HG02610 (cell line): ENCODE measurements at regions not wholly inside any gene's neighbourhood (a gene's known extent, or its start where the extent isn't known, plus 50 kb on each side); places are given as distances from the start of the nearest gene placed in this dataset.

Source experiments
- ATAC-seq: cut with Tn5 transposase; IDR thresholded peaks from one replicate; pipeline ENCODE4 v1.9.1; 2021; ENCODE audit warnings: mild to moderate bottlenecking, moderate library complexity; ENCODE audit not compliant: unreplicated experiment

- no peak for ATAC-seq
Observed at GRCh38 chrX:40325161-40325560, 227.4 kb upstream of the BCOR start.

GRCh38 chrX:40323977-40324376 is 226.2 kb upstream of the BCOR start:
- ATAC-seq, result no peak

DNA sequence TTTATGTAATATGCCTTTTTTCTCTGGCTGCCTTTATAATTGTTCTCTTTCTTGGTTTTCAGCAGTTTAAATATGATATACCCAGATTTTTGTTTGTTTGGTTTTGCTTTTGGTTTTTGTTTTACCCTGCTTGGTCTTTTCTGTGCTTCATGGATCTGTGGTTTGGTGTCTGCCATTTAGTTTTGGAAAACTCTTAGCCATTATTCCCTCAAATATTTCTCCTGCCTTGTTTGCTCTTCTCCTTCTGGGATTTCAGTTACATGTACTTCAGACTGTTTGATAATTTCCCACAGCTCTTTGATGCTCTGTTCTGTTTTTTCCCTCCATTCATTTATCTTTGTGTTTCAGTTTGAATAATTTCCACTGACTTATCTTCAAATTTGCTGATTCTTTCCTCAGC is 223.1 kb upstream of the BCOR start:
- no peak for ATAC-seq

GRCh38 chrX:40318801-40319200 is 221.0 kb upstream of the BCOR start:
- no peak for ATAC-seq

DNA sequence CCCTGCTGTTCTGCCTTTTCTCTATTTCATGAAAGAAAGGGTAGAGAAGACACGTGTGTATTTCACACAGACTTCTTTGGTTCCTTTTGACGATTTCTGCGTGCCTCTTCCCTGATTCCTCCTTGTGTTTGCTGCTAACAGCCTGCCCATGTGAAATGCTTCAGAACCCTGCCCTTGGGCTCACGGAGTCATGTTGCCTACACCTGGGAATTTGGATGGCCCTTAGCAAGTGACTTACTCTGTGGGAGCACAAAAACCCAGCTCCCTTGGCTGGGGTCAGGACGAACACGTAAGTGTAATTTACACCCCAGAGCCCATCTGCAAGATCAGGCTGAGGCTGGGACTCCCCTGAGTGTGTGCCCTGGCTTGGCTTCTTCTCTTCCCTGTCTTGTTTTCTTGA is 220.3 kb upstream of the BCOR start:
- ATAC-seq, result no peak

DNA sequence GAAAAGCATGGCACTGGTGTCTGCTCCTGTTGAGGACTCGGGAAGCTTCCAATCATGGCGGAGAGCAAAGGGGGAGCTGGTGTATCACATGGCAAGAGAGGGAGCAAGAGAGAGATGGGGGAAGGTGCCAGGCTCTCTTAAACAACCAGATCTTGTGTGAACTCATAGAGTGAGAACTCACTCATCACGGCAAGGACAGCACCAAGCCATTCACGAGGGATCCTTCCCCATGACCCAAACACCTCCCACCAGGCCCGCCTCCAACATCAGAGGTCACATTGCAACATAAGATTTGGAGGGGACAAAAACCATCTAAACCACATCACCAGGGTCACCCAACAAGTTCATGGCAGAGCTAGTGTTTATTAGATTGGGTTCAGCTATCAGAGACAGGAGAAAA is 218.7 kb upstream of the BCOR start:
- no peak for ATAC-seq

DNA sequence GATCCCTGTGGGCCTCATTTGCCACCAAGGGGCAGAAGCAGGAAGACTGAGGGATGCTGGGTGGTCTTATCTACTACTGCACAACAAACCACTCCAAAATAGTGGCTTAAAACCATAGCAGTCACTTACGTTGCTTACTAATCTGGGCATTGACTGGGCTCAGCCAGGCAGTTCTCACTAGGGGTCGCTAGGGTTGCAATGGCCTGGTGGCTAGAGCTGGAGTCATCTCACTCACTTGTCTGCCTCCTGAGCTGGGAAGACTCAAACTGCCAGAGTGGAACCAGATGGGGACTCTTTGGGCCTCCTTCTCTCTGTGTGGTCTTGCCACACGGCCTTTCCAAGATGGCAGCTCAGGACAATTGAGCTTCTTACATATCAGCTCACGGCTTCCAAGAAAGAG is 216.3 kb upstream of the BCOR start:
- no peak for ATAC-seq

- no peak for ATAC-seq
Observed at GRCh38 chrX:40313269-40313668, 215.5 kb upstream of the BCOR start.

GRCh38 chrX:40310447-40310846 is 212.7 kb upstream of the BCOR start:
- no peak for ATAC-seq

- no peak for ATAC-seq
Observed at GRCh38 chrX:40310016-40310415, 212.3 kb upstream of the BCOR start.

- no peak for ATAC-seq
Observed at GRCh38 chrX:40307871-40308270, 210.1 kb upstream of the BCOR start.

DNA sequence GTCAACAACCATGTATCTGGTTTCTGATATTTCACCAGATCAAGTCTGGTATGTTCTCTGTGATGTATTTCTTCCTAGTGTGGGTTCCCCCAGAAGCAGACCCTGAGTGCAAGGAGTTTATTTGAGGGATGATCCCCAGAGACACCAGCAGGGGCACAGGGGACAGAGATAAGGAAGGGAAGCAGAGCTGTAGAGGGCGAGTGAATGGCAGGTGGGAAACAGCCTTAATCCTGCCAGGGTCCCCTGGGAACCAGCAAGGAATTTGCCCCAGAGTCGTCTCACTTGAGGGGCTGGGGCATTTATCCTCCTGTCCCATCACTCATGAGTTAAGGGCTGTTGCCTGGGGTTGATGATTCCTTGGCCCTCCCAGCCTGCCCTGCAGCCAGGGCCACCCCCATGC is 206.4 kb upstream of the BCOR start:
- ATAC-seq, result no peak

- no peak for ATAC-seq
Observed at GRCh38 chrX:40303256-40304077, 205.7 kb upstream of the BCOR start.

- no peak for ATAC-seq
Observed at GRCh38 chrX:40300286-40300890, 202.6 kb upstream of the BCOR start.

- ATAC-seq, result no peak
Observed at GRCh38 chrX:40299641-40300046, 201.9 kb upstream of the BCOR start.

DNA sequence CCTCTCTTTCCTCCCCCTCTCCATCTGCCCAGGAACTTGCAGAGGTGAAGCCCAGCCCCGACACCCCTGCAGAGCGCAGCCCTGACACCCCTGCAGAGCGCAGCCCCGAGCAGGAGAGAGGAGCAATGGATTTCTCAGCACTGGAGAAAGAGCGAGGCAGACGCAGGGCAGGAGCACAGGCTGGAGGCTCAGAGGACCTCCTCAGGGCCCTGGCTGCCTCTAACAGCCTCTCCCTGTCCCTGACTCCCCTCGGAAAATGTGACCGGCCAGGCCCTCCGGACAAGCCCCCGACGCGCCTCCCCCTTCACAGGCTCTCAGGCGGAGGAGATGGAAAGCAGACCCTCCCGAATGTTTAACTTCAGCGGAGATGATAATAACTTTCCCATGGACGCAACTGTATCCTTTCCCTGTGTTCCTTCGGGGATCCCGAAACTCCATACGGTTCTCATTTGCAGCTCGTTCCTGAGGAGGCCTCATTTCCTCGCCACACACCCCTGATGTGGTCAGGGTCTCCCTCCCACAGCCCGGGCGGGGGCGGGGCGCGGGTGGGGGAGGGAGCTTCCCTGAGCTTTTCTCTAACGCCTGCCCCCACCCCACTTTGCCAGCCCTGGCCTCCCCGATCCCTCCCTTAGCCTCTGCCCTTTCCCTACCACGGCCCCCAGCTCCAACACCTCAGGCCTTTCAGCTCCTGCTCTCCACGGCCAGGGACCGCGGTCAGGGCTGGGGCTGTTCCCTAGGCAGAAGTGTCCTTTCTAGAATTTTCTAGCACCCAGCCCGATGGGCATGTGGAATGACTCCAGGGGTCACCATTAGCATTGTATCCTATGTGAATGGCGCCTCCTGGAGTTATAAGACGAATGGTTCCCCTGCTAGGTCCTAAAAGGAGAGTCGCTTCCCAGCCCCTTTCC is 201.1 kb upstream of the BCOR start:
- no peak for ATAC-seq

- no peak for ATAC-seq
Observed at GRCh38 chrX:40298069-40298468, 200.3 kb upstream of the BCOR start.

GRCh38 chrX:40291553-40291952 is 193.8 kb upstream of the BCOR start:
- ATAC-seq, result no peak

- no peak for ATAC-seq
Observed at GRCh38 chrX:40290517-40290916, 192.8 kb upstream of the BCOR start.

GRCh38 chrX:40285876-40286275 is 188.1 kb upstream of the BCOR start:
- ATAC-seq, result no peak

GRCh38 chrX:40284852-40285251 is 187.1 kb upstream of the BCOR start:
- ATAC-seq, result no peak

- ATAC-seq, result no peak
Observed at GRCh38 chrX:40283981-40284380, 186.2 kb upstream of the BCOR start.
